ENCODE measurements at regions not wholly inside any gene's neighbourhood (a gene's known extent, or its start where the extent isn't known, plus 50 kb on each side); places are given as distances from the start of the nearest gene placed in this dataset.

DNA sequence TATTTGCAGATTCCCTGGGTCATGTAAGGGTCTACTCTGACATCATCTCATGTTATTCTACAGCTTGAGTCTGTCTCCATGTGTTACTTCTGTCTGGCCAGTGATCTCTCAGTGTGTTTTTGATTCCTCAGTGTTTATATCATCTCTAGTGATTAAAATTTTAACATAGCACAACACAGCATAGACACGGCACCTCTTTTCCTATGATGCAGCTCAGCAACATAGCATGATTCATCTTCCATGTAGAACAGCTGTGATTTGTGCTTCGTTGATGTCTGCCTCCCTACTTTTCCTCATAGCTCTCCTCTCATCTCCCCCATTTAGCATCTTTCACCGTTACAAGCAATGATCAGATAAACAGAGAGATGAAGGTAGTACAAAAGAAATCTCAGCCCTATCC, 163.9 kb upstream of the DPT start:
- H2AFZ ChIP-seq (ENCODE audit: low read depth, low read length), result no peak overlapping the region
- H3K4me1 ChIP-seq (ENCODE audit: insufficient read depth, low read length), result no peaks in the 10 kb centered on the region
- H3K9ac ChIP-seq (ENCODE audit: low read length), result no peak overlapping the region
- no peaks in the 10 kb centered on the region for H3K79me2 ChIP-seq (ENCODE audit: insufficient read depth, low read length)
- no peaks in the 10 kb centered on the region for H3K36me3 ChIP-seq (ENCODE audit: insufficient read depth, low read length)
- H3K4me3 ChIP-seq (ENCODE audit: insufficient read depth, low read depth, low read length), result no peak overlapping the region
- H3K27me3 ChIP-seq (ENCODE audit: insufficient read depth, low read length), result no peaks in the 10 kb centered on the region
- H3K27me3 Mint-ChIP-seq (ENCODE audit: low read depth, unreplicated experiment), result peaks cover 5% of the 10 kb centered on the region
- no peak overlapping the region for H3K4me3 Mint-ChIP-seq (ENCODE audit: unreplicated experiment)
- H3K9me3 ChIP-seq (ENCODE audit: insufficient read depth, low read depth, low read length), result no peaks in the 10 kb centered on the region
- no peaks in the 10 kb centered on the region for H3K4me1 Mint-ChIP-seq (ENCODE audit: low read depth, unreplicated experiment)
- TF ChIP-seq CTCF (IDR thresholded peaks at IDR 0.05; ENCODE audit: insufficient read depth, low read depth, low read length) (no peak), EZH2 (IDR thresholded peaks at IDR 0.05; ENCODE audit: insufficient read depth, low read length) (no peak)
- no peak overlapping the region for H3K27ac Mint-ChIP-seq (ENCODE audit: unreplicated experiment)
- H3K36me3 Mint-ChIP-seq (ENCODE audit: low read depth, unreplicated experiment), result no peaks in the 10 kb centered on the region
- no peaks in the 10 kb centered on the region for H4K20me1 ChIP-seq (ENCODE audit: insufficient read depth, low read length)
- no peak overlapping the region for H3K4me2 ChIP-seq (ENCODE audit: low read length)
- no peak overlapping the region for H3K27ac ChIP-seq (ENCODE audit: low read depth, low read length)
- DNase-seq (ENCODE audit: low read depth) (no peak), FAIRE-seq (no peak)
- peaks cover 4% of the 10 kb centered on the region for H3K9me3 Mint-ChIP-seq (ENCODE audit: unreplicated experiment)

GRCh38 chr1:168893359-168893801, 164.4 kb upstream of the DPT start:
- Mint-ChIP-seq H3K27ac (ENCODE audit: unreplicated experiment) (no peak overlapping the region), H3K27me3 (ENCODE audit: low read depth, unreplicated experiment) (peaks cover 2% of the 10 kb centered on the region), H3K36me3 (ENCODE audit: low read depth, unreplicated experiment) (no peaks in the 10 kb centered on the region), H3K9me3 (ENCODE audit: unreplicated experiment) (peaks cover 4% of the 10 kb centered on the region), H3K4me1 (ENCODE audit: low read depth, unreplicated experiment) (peaks cover under 1% of the 10 kb centered on the region), H3K4me3 (ENCODE audit: unreplicated experiment) (no peak overlapping the region)
- no peak for DNase-seq (ENCODE audit: low read depth)
- Histone ChIP-seq H2AFZ (ENCODE audit: low read depth, low read length) (no peak overlapping the region), H3K9me3 (ENCODE audit: insufficient read depth, low read depth, low read length) (no peaks in the 10 kb centered on the region), H3K36me3 (ENCODE audit: insufficient read depth, low read length) (no peaks in the 10 kb centered on the region), H4K20me1 (ENCODE audit: insufficient read depth, low read length) (no peaks in the 10 kb centered on the region), H3K4me3 (ENCODE audit: insufficient read depth, low read depth, low read length) (no peak overlapping the region), H3K9ac (ENCODE audit: low read length) (no peak overlapping the region), H3K27me3 (ENCODE audit: insufficient read depth, low read length) (no peaks in the 10 kb centered on the region), H3K79me2 (ENCODE audit: insufficient read depth, low read length) (no peaks in the 10 kb centered on the region), H3K4me1 (ENCODE audit: insufficient read depth, low read length) (no peaks in the 10 kb centered on the region), H3K4me2 (ENCODE audit: low read length) (no peak overlapping the region), H3K27ac (ENCODE audit: low read depth, low read length) (no peak overlapping the region)
- TF ChIP-seq CTCF (IDR thresholded peaks at IDR 0.05; ENCODE audit: insufficient read depth, low read depth, low read length) (no peak), EZH2 (IDR thresholded peaks at IDR 0.05; ENCODE audit: insufficient read depth, low read length) (no peak)
- FAIRE-seq, result no peak

GRCh38 chr1:168894397-168894903, 165.4 kb upstream of the DPT start:
- FAIRE-seq (no peak), DNase-seq (ENCODE audit: low read depth) (no peak)
- Mint-ChIP-seq H3K4me3 (ENCODE audit: unreplicated experiment) (no peak overlapping the region), H3K27me3 (ENCODE audit: low read depth, unreplicated experiment) (peaks cover 2% of the 10 kb centered on the region), H3K36me3 (ENCODE audit: low read depth, unreplicated experiment) (no peaks in the 10 kb centered on the region), H3K9me3 (ENCODE audit: unreplicated experiment) (no peaks in the 10 kb centered on the region), H3K27ac (ENCODE audit: unreplicated experiment) (no peak overlapping the region), H3K4me1 (ENCODE audit: low read depth, unreplicated experiment) (peaks cover 4% of the 10 kb centered on the region)
- no peaks in the 10 kb centered on the region for H4K20me1 ChIP-seq (ENCODE audit: insufficient read depth, low read length)
- H3K4me1 ChIP-seq (ENCODE audit: insufficient read depth, low read length), result no peaks in the 10 kb centered on the region
- no peaks in the 10 kb centered on the region for H3K79me2 ChIP-seq (ENCODE audit: insufficient read depth, low read length)
- H3K27me3 ChIP-seq (ENCODE audit: insufficient read depth, low read length), result no peaks in the 10 kb centered on the region
- H3K4me2 ChIP-seq (ENCODE audit: low read length), result no peak overlapping the region
- no peak overlapping the region for H3K4me3 ChIP-seq (ENCODE audit: insufficient read depth, low read depth, low read length)
- H3K9ac ChIP-seq (ENCODE audit: low read length), result no peak overlapping the region
- no peak overlapping the region for H3K27ac ChIP-seq (ENCODE audit: low read depth, low read length)
- H2AFZ ChIP-seq (ENCODE audit: low read depth, low read length), result no peak overlapping the region
- TF ChIP-seq EZH2 (IDR thresholded peaks at IDR 0.05; ENCODE audit: insufficient read depth, low read length), result no peak
- no peak for TF ChIP-seq CTCF (IDR thresholded peaks at IDR 0.05; ENCODE audit: insufficient read depth, low read depth, low read length)
- no peaks in the 10 kb centered on the region for H3K9me3 ChIP-seq (ENCODE audit: insufficient read depth, low read depth, low read length)
- H3K36me3 ChIP-seq (ENCODE audit: insufficient read depth, low read length), result no peaks in the 10 kb centered on the region

Data from astrocyte (in vitro differentiated cells and primary cell).